K562 (cell line): ENCODE measurements at regions not wholly inside any gene's neighbourhood (a gene's known extent, or its start where the extent isn't known, plus 50 kb on each side); places are given as distances from the start of the nearest gene placed in this dataset.

Experiments used
- ATAC-seq: fragments of 200-7000 bp; cut with Tn5 transposase; 3 replicates; pipeline ENCODE4 v1.9.1; 2020; ENCODE audit warnings: moderate library complexity
- BruUV-seq: library from RNA; stranded (reverse); fragments of 400-500 nt; replicated peaks from 2 replicates; lab custom pipeline; 2021; lab: Mats Ljungman, UMichigan
- CTCF ChIA-PET: fragments of 300-600 bp; formaldehyde crosslinking; extraction: SDS; loops from one replicate; lab custom pipeline; 2021; ENCODE audit warnings: low intra/inter-chr PET ratio; lab: Yijun Ruan, JAX
- POLR2A ChIA-PET: fragments of 300-600, 350-650 bp; sonication (Branson Sonifier 250); formaldehyde crosslinking; extraction: SDS; loops from one replicate; lab custom pipeline; 2021; ENCODE audit warnings: antibody characterized with exemption, inconsistent platforms; lab: Yijun Ruan, JAX
- DNase-seq, 4 experiments: peaks; one replicate each; pipeline versions ENCODE4 v3.0.0 to v3.0.0-alpha.2; 2011 to 2018; ENCODE audit warnings: low spot score in 3 of 4, mixed read lengths in 3 of 4; ENCODE audit errors: extremely low read depth in 1 of 4
- FAIRE-seq: peaks from 2 replicates; lab custom pipeline; 2011; peaks lifted over from hg19 to GRCh38; lab: Jason Lieb, UNC
- H2AFZ ChIP-seq: 2 replicates; pipeline ENCODE4 v1.6.0; 2011; ENCODE audit warnings: low read depth, low read length, control low read depth, inconsistent platforms
- H3K27ac ChIP-seq: fragments of 200-600 bp; 3 replicates; pipeline ENCODE4 v1.8.0; 2011; ENCODE audit warnings: low read depth, mild to moderate bottlenecking, control low read depth, inconsistent platforms, low read length, moderate library complexity, mixed read lengths; ENCODE audit errors: extremely low read depth
- H3K27me3 ChIP-seq, 2 experiments: fragments of 300-600 bp in 1 of 2; 2 replicates in 1 of 2; 3 replicates in 1 of 2; pipeline versions ENCODE4 v1.6.0 to v1.8.0; 2011; ENCODE audit warnings: inconsistent platforms in 2 of 2, low read length in 2 of 2, mild to moderate bottlenecking in 1 of 2, mixed read lengths in 1 of 2, moderate library complexity in 1 of 2; ENCODE audit not compliant: control insufficient read depth in 2 of 2, insufficient read depth in 2 of 2
- H3K36me3 ChIP-seq: fragments of 300-600 bp; 3 replicates; pipeline ENCODE4 v1.8.0; 2011; ENCODE audit warnings: mild to moderate bottlenecking, low read length, inconsistent platforms; ENCODE audit not compliant: control insufficient read depth, insufficient read depth
- H3K4me1 ChIP-seq, 2 experiments: fragments of 200-600 bp in 1 of 2; replicated peaks in 1 of 2; 2 replicates in 1 of 2; 3 replicates in 1 of 2; pipeline versions ENCODE4 v1.5.1 to v1.8.0; 2011; ENCODE audit warnings: inconsistent platforms in 2 of 2, low read length in 2 of 2, mild to moderate bottlenecking in 1 of 2, mixed read lengths in 1 of 2, moderate library complexity in 1 of 2; ENCODE audit not compliant: control insufficient read depth in 2 of 2, insufficient read depth in 2 of 2
- H3K4me2 ChIP-seq: 2 replicates; pipeline ENCODE4 v1.6.1; 2011; ENCODE audit warnings: low read length, control low read depth, inconsistent platforms, mixed read lengths; ENCODE audit not compliant: insufficient read depth
- H3K4me3 ChIP-seq: fragments of 200-600 bp; sonication (generic), shearing (Covaris generic); 2 replicates; pipeline ENCODE4 v1.5.1; 2016; ENCODE audit warnings: control low read depth, inconsistent platforms
- H3K79me2 ChIP-seq: fragments of 200-600 bp; 3 replicates; pipeline ENCODE4 v1.8.0; 2011; ENCODE audit warnings: low read length, inconsistent platforms; ENCODE audit not compliant: control insufficient read depth, insufficient read depth
- H3K9ac ChIP-seq, 2 experiments: 2 replicates each; pipeline versions ENCODE4 v1.6.0 to v1.6.1; 2011; ENCODE audit warnings: low read depth in 2 of 2, low read length in 2 of 2, control low read depth in 1 of 2, inconsistent platforms in 1 of 2, mild to moderate bottlenecking in 1 of 2, mixed read lengths in 1 of 2; ENCODE audit not compliant: insufficient read depth in 1 of 2
- H3K9me1 ChIP-seq: one replicate; pipeline ENCODE4 v1.6.0; 2011; ENCODE audit warnings: inconsistent platforms, mild to moderate bottlenecking, low read length, moderate library complexity; ENCODE audit not compliant: control insufficient read depth, insufficient read depth
- H3K9me3 ChIP-seq: replicated peaks from 2 replicates; pipeline ENCODE4 v1.5.1; 2011; ENCODE audit warnings: low read depth, low read length, inconsistent platforms; ENCODE audit not compliant: control insufficient read depth, insufficient read depth
- H4K20me1 ChIP-seq: replicated peaks from 2 replicates; pipeline ENCODE4 v1.6.1; 2011; ENCODE audit warnings: low read length, inconsistent platforms, mixed read lengths; ENCODE audit not compliant: control insufficient read depth, insufficient read depth
- ARID1B ChIP-seq: fragments of 450-650 bp; IDR thresholded peaks from 2 replicates; pipeline ENCODE4 v1.6.1; 2016; ENCODE audit warnings: antibody characterized with exemption, mild to moderate bottlenecking, inconsistent platforms
- ATF1 ChIP-seq, 2 experiments: fragments of 450-650 bp in 1 of 2; IDR thresholded peaks; 2 replicates each; pipeline ENCODE4 v1.6.1; 2016; ENCODE audit warnings: missing compliant biosample characterization in 1 of 2, missing genetic modification characterization in 1 of 2
- ATF3 ChIP-seq, 2 experiments: fragments of 450-650 bp in 1 of 2; sonication (generic) in 1 of 2; formaldehyde crosslinking in 1 of 2; IDR thresholded peaks in 1 of 2; conservative IDR thresholded peaks in 1 of 2; 2 replicates each; pipeline versions ENCODE4 v1.6.1 to v1.8.1; 2016 to 2023; ENCODE audit warnings: mild to moderate bottlenecking in 2 of 2, moderate library complexity in 2 of 2, inconsistent platforms in 1 of 2, missing genetic modification reagents in 1 of 2
- ATF7 ChIP-seq: fragments of 450-650 bp; IDR thresholded peaks from 2 replicates; pipeline ENCODE4 v1.7.1; 2014; ENCODE audit warnings: mild to moderate bottlenecking, moderate library complexity
- BCOR ChIP-seq: fragments of 450-650 bp; IDR thresholded peaks from 2 replicates; pipeline ENCODE4 v1.6.1; 2016
- C11orf30 ChIP-seq: fragments of 450-650 bp; IDR thresholded peaks from 2 replicates; pipeline ENCODE4 v1.6.1; 2016; ENCODE audit warnings: low read depth, mild to moderate bottlenecking
- CBFA2T2 ChIP-seq: fragments of 450-650 bp; conservative IDR thresholded peaks from 2 replicates; pipeline ENCODE4 v1.6.1; 2017; ENCODE audit warnings: mild to moderate bottlenecking
- DPF2 ChIP-seq: fragments of 450-650 bp; IDR thresholded peaks from 2 replicates; pipeline ENCODE4 v1.6.1; 2016
- EGR1 ChIP-seq: fragments of 450-650 bp; conservative IDR thresholded peaks from 2 replicates; pipeline ENCODE4 v1.6.1; 2017; ENCODE audit warnings: mild to moderate bottlenecking
- FOS ChIP-seq: IDR thresholded peaks from 3 replicates; pipeline ENCODE4 v1.6.1; 2011; ENCODE audit not compliant: insufficient read length; ENCODE audit errors: extremely low read depth
- FOSL1 ChIP-seq: fragments of 200-800 bp; sonication (Bioruptor generic); conservative IDR thresholded peaks from 2 replicates; pipeline ENCODE4 v1.6.1; 2016; ENCODE audit warnings: missing genetic modification characterization, missing compliant biosample characterization
- FOXK2 ChIP-seq, 2 experiments: fragments of 450-650 bp; IDR thresholded peaks in 1 of 2; conservative IDR thresholded peaks in 1 of 2; 2 replicates each; pipeline ENCODE4 v1.6.1; 2016; ENCODE audit warnings: low read depth in 2 of 2, mild to moderate bottlenecking in 1 of 2
- JUN ChIP-seq, 2 experiments: sonication (generic) in 1 of 2; formaldehyde crosslinking in 1 of 2; IDR thresholded peaks; 2 replicates each; pipeline versions ENCODE4 v1.6.1 to v1.8.0; 2012 to 2022; ENCODE audit warnings: borderline replicate concordance in 2 of 2, mild to moderate bottlenecking in 2 of 2, improper control_type of control experiment in 1 of 2, low read depth in 1 of 2, low read length in 1 of 2, missing genetic modification reagents in 1 of 2
- JUND ChIP-seq, 2 experiments: IDR thresholded peaks; 2 replicates in 1 of 2; 3 replicates in 1 of 2; pipeline ENCODE4 v1.6.1; 2011; ENCODE audit warnings: borderline replicate concordance in 2 of 2, low read depth in 2 of 2, low read length in 2 of 2, improper control_type of control experiment in 1 of 2, missing biosample characterization in 1 of 2, missing genetic modification characterization in 1 of 2, missing genetic modification reagents in 1 of 2
- MEIS2 ChIP-seq: fragments of 450-650 bp; IDR thresholded peaks from 2 replicates; pipeline ENCODE4 v1.6.1; 2014; ENCODE audit warnings: mild to moderate bottlenecking; ENCODE audit not compliant: partially characterized antibody
- RBM22 ChIP-seq: fragments of 200-400 bp; formaldehyde crosslinking; IDR thresholded peaks from 2 replicates; pipeline ENCODE4 v1.6.1; 2018; ENCODE audit warnings: low read length, low read depth; ENCODE audit not compliant: poor library complexity, severe bottlenecking
- SMARCA4 ChIP-seq: fragments of 450-650 bp; IDR thresholded peaks from 2 replicates; pipeline ENCODE4 v1.6.1; 2016
- SMARCC2 ChIP-seq: fragments of 450-650 bp; IDR thresholded peaks from 2 replicates; pipeline ENCODE4 v1.6.1; 2017; ENCODE audit warnings: antibody characterized with exemption, moderate library complexity, mild to moderate bottlenecking, low read depth
- SMARCE1 ChIP-seq: fragments of 450-650 bp; IDR thresholded peaks from 2 replicates; pipeline ENCODE4 v1.7.1; 2016; ENCODE audit warnings: mild to moderate bottlenecking
- TBL1XR1 ChIP-seq, 2 experiments: IDR thresholded peaks; 2 replicates each; pipeline ENCODE4 v1.6.1; 2012; ENCODE audit warnings: improper control_type of control experiment in 2 of 2, low read length in 2 of 2, mild to moderate bottlenecking in 1 of 2
- TFAM ChIP-seq: fragments of 250-450 bp; sonication (Bioruptor Pico); conservative IDR thresholded peaks from 2 replicates; pipeline ENCODE4 v1.5.0; 2021; ENCODE audit warnings: mild to moderate bottlenecking, moderate library complexity
- U2AF1 ChIP-seq: fragments of 200-400 bp; formaldehyde crosslinking; optimal IDR thresholded peaks from 2 replicates; pipeline ENCODE3; 2017; ENCODE audit warnings: mild to moderate bottlenecking, low read depth, low read length, moderate library complexity
- ZNF212 ChIP-seq: fragments of 450-650 bp; formaldehyde crosslinking; IDR thresholded peaks from 2 replicates; pipeline ENCODE4 v1.4.0; 2020; ENCODE audit warnings: mild to moderate bottlenecking
- ZNF316 ChIP-seq: fragments of 450-650 bp; IDR thresholded peaks from 2 replicates; pipeline ENCODE4 v1.6.1; 2016
- WGBS: fragments of 100-300 bp; shearing (Covaris generic); methylation state at CpG from one replicate; pipeline ENCODE4 v1.1.6; 2016; ENCODE audit warnings: low coverage, mixed read lengths; ENCODE audit not compliant: insufficient coverage; ENCODE audit errors: missing lambda C conversion rate; 5-methylcytosine and 5-hydroxymethylcytosine counted together
- in situ Hi-C: fragments of 300-500 bp; cut with MboI; formaldehyde crosslinking; loops from 4 replicates; pipeline ENCODE4 v1.15.0; 2018; ENCODE audit warnings: inconsistent platforms, mixed read lengths
- intact Hi-C: fragments of 100-400 bp; cut with micrococcal nuclease; formaldehyde crosslinking; loops from 2 replicates; pipeline ENCODE4 v1.14.2; 2022

- FAIRE-seq, result peak; percentile 70
- POLR2A ChIA-PET, result no interaction called here
- no peak overlapping the region for H3K27ac ChIP-seq
- no peaks in the 10 kb centered on the region for H3K27me3 ChIP-seq
- DNase-seq, result peak; percentile 26 to 59 (median 32)
- no peaks in the 10 kb centered on the region for H3K36me3 ChIP-seq
- no peak overlapping the region for H3K4me3 ChIP-seq
- no peaks in the 10 kb centered on the region for H3K79me2 ChIP-seq
- CTCF ChIA-PET, result no interaction called here
- no peaks in the 10 kb centered on the region for H3K9me1 ChIP-seq
- peak overlapping the region; percentile 50 for H3K4me2 ChIP-seq
- in situ Hi-C loops (no loop called here), intact Hi-C loops (loop anchor here (10.0 kb wide), 1 partner anchor 419 kb away; no protein-coding TSS in a partner anchor)
- peaks cover 2 to 14% of the 10 kb centered on the region in 2 experiments; a peak in 4 of 5 replicates for H3K4me1 ChIP-seq
- TF ChIP-seq JUN (IDR thresholded peaks at IDR 0.05; ENCODE audit: borderline replicate concordance, low read depth, low read length) (peak; percentile 82), JUN (CRISPR knock-in tag; IDR thresholded peaks at IDR 0.05; ENCODE audit: borderline replicate concordance) (no peak), SMARCA4 (peak; percentile 70; the same call in 1 of the 2 replicates), SMARCC2 (peak; percentile 32; the same call in 1 of the 2 replicates), ATF3 (IDR thresholded peaks at IDR 0.05) (peak; percentile 89), ATF3 (CRISPR knock-in tag; conservative IDR thresholded peaks at IDR 0.05) (no peak), ZNF316 (peak; percentile 60), BCOR (no peak), TBL1XR1 (IDR thresholded peaks at IDR 0.05; ENCODE audit: low read length in 2 of 2) (peak in 1 of 2 experiments; percentile 36; a peak in 1 of 4 replicates), CBFA2T2 (no peak), FOXK2 (conservative IDR thresholded peaks at IDR 0.05 in 1 of 2, IDR thresholded peaks at IDR 0.05 in 1 of 2; ENCODE audit: low read depth in 2 of 2) (0 out of 4 replicates have a peak, but pooled peaks of 1 of the 2 experiments have one; percentile 18), ARID1B (peak; percentile 66), C11orf30 (peak; percentile 51; the same call in 1 of the 2 replicates), JUND (IDR thresholded peaks at IDR 0.05; ENCODE audit: borderline replicate concordance, low read depth, low read length) (peak; percentile 95), JUND (tag; IDR thresholded peaks at IDR 0.05; ENCODE audit: borderline replicate concordance, low read depth, low read length) (peak; percentile 91), ATF1 (CRISPR knock-in tag; IDR thresholded peaks at IDR 0.05) (no peak), ATF1 (tag; IDR thresholded peaks at IDR 0.05) (no peak), FOSL1 (tag) (peak; percentile 84), FOS (peak; percentile 52), DPF2 (peak; percentile 79), ZNF212 (no peak), MEIS2 (peak; percentile 65), RBM22 (no peak), TFAM (no peak), EGR1 (peak; percentile 90), U2AF1 (no peak), SMARCE1 (peak; percentile 44; the same call in 1 of the 2 replicates), ATF7 (no peak)
- H3K9ac ChIP-seq, result no peak overlapping the region
- ATAC-seq, result peak; percentile 74
- no TSS peak for BruUV-seq
- H2AFZ ChIP-seq, result no peak overlapping the region; the same call in 1 of the 2 replicates
- no peaks in the 10 kb centered on the region for H4K20me1 ChIP-seq
- no peaks in the 10 kb centered on the region for H3K9me3 ChIP-seq
- WGBS, result 3% methylated on average over 2 of the region's 2 CpGs
Observed at GRCh38 chr10:62735464-62736167, 68.9 kb upstream of the ADO start.
